Activated naive CD8-positive, alpha-beta T cell treated with anti-CD3 and anti-CD28 coated beads, Interleukin-2, amount 10 ng/mL, durations not matched to agents 7 days and 5 days (primary cell): ENCODE measurements at regions not wholly inside any gene's neighbourhood (a gene's known extent, or its start where the extent isn't known, plus 50 kb on each side); places are given as distances from the start of the nearest gene placed in this dataset.

ENCODE experiments used
- ATAC-seq: fragments of 150-1000 bp; cut with Tn5 transposase; one replicate; pipeline ENCODE4 v1.10.0; 2021; ENCODE audit warnings: low read depth, moderate library complexity
- POLR2A ChIA-PET: fragments of 350-600 bp; sonication (Branson Sonifier 250); formaldehyde crosslinking; loops from one replicate; lab custom pipeline; 2021; ENCODE audit warnings: antibody characterized with exemption; lab: Charles Lee
- DNase-seq: peaks from one replicate; pipeline ENCODE4 v3.0.0; 2021
- H3K27ac Mint-ChIP-seq: one replicate; pipeline ENCODE4 v1.8.0; 2022; ENCODE audit warnings: mild to moderate bottlenecking, mixed read lengths
- H3K27me3 Mint-ChIP-seq: one replicate; pipeline ENCODE4 v1.8.0; 2022; ENCODE audit warnings: mild to moderate bottlenecking, moderate library complexity, mixed read lengths
- H3K36me3 Mint-ChIP-seq: one replicate; pipeline ENCODE4 v1.8.0; 2021; ENCODE audit warnings: mild to moderate bottlenecking, mixed read lengths
- H3K4me1 Mint-ChIP-seq: one replicate; pipeline ENCODE4 v1.8.0; 2021; ENCODE audit warnings: mixed read lengths
- H3K4me3 Mint-ChIP-seq: one replicate; pipeline ENCODE4 v1.8.0; 2022; ENCODE audit warnings: mild to moderate bottlenecking, moderate library complexity, mixed read lengths
- H3K9me3 Mint-ChIP-seq: one replicate; pipeline ENCODE4 v1.8.0; 2021; ENCODE audit warnings: mixed read lengths

DNA sequence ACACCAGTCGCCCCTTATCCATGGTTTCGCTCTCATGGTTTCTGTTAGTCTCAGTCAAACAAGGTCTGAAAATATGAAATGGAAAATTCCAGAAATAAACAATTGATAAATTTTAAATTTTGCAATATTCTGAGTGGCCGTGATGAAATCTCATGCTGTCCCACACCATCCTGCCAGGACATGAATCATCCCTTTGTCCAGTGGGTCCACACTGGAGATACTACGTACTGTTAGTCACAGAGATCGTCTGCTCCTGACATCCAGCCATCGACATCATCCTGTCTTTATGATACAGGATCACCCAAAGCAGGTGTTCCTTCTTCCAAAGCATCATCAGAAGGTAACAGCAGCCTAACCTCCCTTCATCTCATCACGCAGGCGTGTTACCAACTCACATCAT is 76.5 kb upstream of the MSX1 start:
- Mint-ChIP-seq H3K36me3 (peaks cover 3% of the 10 kb centered on the region), H3K27ac (no peak overlapping the region), H3K27me3 (peaks cover 3% of the 10 kb centered on the region), H3K9me3 (peaks cover 8% of the 10 kb centered on the region), H3K4me3 (no peak overlapping the region), H3K4me1 (peaks cover 3% of the 10 kb centered on the region)
- DNase-seq (no peak), ATAC-seq (no peak)
- POLR2A ChIA-PET = no interaction called here

DNA sequence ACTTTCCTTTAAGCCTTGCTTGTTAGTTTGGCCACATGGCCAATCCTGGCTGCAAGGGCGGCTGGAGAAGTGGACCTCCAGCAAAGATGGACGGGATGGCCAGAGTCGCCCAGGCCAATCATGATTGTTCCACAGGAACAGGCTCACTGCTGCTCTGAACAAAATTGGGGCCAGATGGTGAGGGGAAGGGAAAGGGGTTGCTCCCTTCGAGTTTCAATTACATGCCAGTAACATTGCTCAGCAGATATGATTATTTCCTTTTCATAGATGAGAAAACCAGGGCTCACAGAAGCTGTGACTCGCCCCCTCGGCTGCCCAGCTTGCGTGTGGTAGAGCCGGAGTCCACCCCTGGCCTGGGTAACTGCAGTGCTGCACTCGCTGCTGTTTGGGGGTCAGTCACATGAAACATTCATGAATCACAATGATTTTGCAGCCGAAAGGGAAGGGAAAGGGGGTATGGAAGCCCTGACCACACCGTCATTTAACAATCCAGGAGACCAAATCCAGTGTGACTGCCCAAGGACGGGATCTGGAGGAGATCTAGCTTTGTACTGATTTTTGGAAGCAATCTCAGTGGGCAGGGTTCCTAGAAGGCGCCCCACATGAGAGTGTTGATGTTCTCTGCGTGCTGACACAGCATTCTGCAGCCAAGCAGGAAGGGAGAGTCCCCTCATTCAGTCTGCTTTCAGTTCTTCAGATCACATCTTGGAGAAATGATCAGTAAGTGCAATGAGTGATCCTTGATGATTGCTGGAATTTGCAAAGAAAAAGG is 77.3 kb upstream of the MSX1 start:
- DNase-seq (no peak), ATAC-seq (no peak)
- H3K36me3 Mint-ChIP-seq = no peaks in the 10 kb centered on the region
- peaks cover 3% of the 10 kb centered on the region for H3K27me3 Mint-ChIP-seq
- H3K9me3 Mint-ChIP-seq = peaks cover 7% of the 10 kb centered on the region
- peaks cover 3% of the 10 kb centered on the region for H3K4me1 Mint-ChIP-seq
- no peak overlapping the region for H3K4me3 Mint-ChIP-seq
- POLR2A ChIA-PET = no interaction called here
- no peak overlapping the region for H3K27ac Mint-ChIP-seq

- Mint-ChIP-seq H3K4me3 (no peak overlapping the region), H3K27me3 (no peaks in the 10 kb centered on the region)
- POLR2A ChIA-PET = no interaction called here
These were observed 78.7 kb upstream of the MSX1 start for GRCh38 chr4:4780729-4781244.

DNA sequence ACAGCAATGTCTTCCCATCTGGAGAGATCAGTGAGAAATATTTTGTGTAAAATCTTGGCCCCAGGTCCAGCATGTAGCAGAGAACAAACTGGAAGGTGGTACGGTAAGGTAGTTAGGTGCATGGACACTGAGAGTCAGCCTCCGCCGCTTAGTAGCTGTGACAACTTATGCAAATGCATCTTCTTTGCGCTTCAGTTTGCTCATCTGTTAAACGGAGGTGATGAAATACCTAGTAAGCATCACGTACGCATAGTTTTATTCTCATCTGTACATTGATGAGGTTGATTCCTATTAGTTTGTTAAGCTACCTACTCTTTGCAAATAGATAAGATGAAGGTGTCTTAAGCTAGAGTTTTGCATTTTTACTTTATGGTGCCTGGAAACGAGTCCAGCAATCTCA is 80.0 kb upstream of the MSX1 start:
- no peaks in the 10 kb centered on the region for H3K27me3 Mint-ChIP-seq

More at GRCh38 chr4:4780729-4781244, 78.7 kb upstream of the MSX1 start:
- peaks cover 3% of the 10 kb centered on the region for H3K4me1 Mint-ChIP-seq
- no peak overlapping the region for H3K27ac Mint-ChIP-seq
- ATAC-seq (no peak), DNase-seq (no peak)
- H3K9me3 Mint-ChIP-seq = peaks cover 5% of the 10 kb centered on the region
- no peaks in the 10 kb centered on the region for H3K36me3 Mint-ChIP-seq

DNA sequence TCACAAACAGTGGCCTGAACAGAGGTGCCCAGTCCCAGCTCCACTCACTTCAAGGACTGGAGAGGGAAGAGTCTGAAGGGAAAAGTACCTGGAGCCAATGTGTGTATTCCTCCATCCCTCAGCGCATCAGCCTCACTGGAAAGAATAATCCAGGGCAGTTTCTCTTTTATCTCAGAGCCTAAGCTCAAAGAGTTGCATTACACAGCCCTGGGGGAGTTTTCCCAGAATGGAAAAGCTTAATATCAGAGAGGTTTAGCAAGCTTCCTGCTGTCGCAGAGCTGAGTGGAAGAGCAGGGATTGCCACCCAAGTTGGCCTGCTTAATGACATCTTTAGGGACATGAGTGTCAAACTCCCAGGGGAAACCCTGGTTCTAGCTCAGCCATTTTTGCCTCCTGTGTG is 80.4 kb upstream of the MSX1 start:
- peaks cover 3% of the 10 kb centered on the region for H3K4me1 Mint-ChIP-seq
- ATAC-seq (no peak), DNase-seq (no peak)
- H3K9me3 Mint-ChIP-seq = peaks cover 5% of the 10 kb centered on the region
- no peak overlapping the region for H3K27ac Mint-ChIP-seq
- no peaks in the 10 kb centered on the region for H3K36me3 Mint-ChIP-seq
- POLR2A ChIA-PET = no interaction called here
- H3K27me3 Mint-ChIP-seq = no peaks in the 10 kb centered on the region
- H3K4me3 Mint-ChIP-seq = no peak overlapping the region

More for the DNA sequence above, 80.0 kb upstream of the MSX1 start:
- Mint-ChIP-seq H3K36me3 (no peaks in the 10 kb centered on the region), H3K9me3 (peaks cover 5% of the 10 kb centered on the region), H3K4me3 (no peak overlapping the region), H3K4me1 (peaks cover 3% of the 10 kb centered on the region), H3K27ac (no peak overlapping the region)
- POLR2A ChIA-PET = no interaction called here
- ATAC-seq = no peak
- no peak for DNase-seq

- POLR2A ChIA-PET = no interaction called here
- DNase-seq (no peak), ATAC-seq (no peak)
- Mint-ChIP-seq H3K27ac (no peak overlapping the region), H3K4me1 (peaks cover 3% of the 10 kb centered on the region), H3K4me3 (no peak overlapping the region), H3K36me3 (no peaks in the 10 kb centered on the region), H3K9me3 (peaks cover 5% of the 10 kb centered on the region), H3K27me3 (no peaks in the 10 kb centered on the region)
These were observed 80.9 kb upstream of the MSX1 start for GRCh38 chr4:4778554-4778953.

- ATAC-seq = no peak
- POLR2A ChIA-PET = no interaction called here
- Mint-ChIP-seq H3K4me3 (no peak overlapping the region), H3K27me3 (no peaks in the 10 kb centered on the region), H3K36me3 (no peaks in the 10 kb centered on the region), H3K27ac (no peak overlapping the region), H3K9me3 (peaks cover 5% of the 10 kb centered on the region), H3K4me1 (peaks cover 3% of the 10 kb centered on the region)
- no peak for DNase-seq
These were observed 82.5 kb upstream of the MSX1 start for GRCh38 chr4:4776934-4777333.

GRCh38 chr4:4776335-4776734 is 83.1 kb upstream of the MSX1 start:
- H3K4me3 Mint-ChIP-seq = no peak overlapping the region
- DNase-seq = no peak
- H3K4me1 Mint-ChIP-seq = peaks cover 1% of the 10 kb centered on the region
- POLR2A ChIA-PET = no interaction called here
- no peak overlapping the region for H3K27ac Mint-ChIP-seq
- no peak for ATAC-seq
- H3K36me3 Mint-ChIP-seq = no peaks in the 10 kb centered on the region
- H3K27me3 Mint-ChIP-seq = no peaks in the 10 kb centered on the region
- peaks cover 5% of the 10 kb centered on the region for H3K9me3 Mint-ChIP-seq

GRCh38 chr4:4775493-4776004 is 83.9 kb upstream of the MSX1 start:
- ATAC-seq (no peak), DNase-seq (no peak)
- Mint-ChIP-seq H3K36me3 (no peaks in the 10 kb centered on the region), H3K27ac (no peak overlapping the region), H3K4me1 (peaks cover 1% of the 10 kb centered on the region), H3K27me3 (no peaks in the 10 kb centered on the region), H3K4me3 (no peak overlapping the region), H3K9me3 (peaks cover 5% of the 10 kb centered on the region)
- POLR2A ChIA-PET = no interaction called here

GRCh38 chr4:4772534-4772933 is 86.9 kb upstream of the MSX1 start:
- DNase-seq (no peak), ATAC-seq (no peak)
- POLR2A ChIA-PET = no interaction called here

GRCh38 chr4:4771160-4771559 is 88.3 kb upstream of the MSX1 start:
- Mint-ChIP-seq H3K36me3 (peaks cover 2% of the 10 kb centered on the region), H3K27me3 (no peaks in the 10 kb centered on the region), H3K4me1 (no peaks in the 10 kb centered on the region), H3K9me3 (peaks cover 3% of the 10 kb centered on the region), H3K4me3 (no peak overlapping the region), H3K27ac (no peak overlapping the region)
- no peak for DNase-seq
- no peak for ATAC-seq
- POLR2A ChIA-PET = no interaction called here

More at GRCh38 chr4:4772534-4772933, 86.9 kb upstream of the MSX1 start:
- H3K4me3 Mint-ChIP-seq = no peak overlapping the region
- H3K9me3 Mint-ChIP-seq = peaks cover 3% of the 10 kb centered on the region
- H3K27me3 Mint-ChIP-seq = no peaks in the 10 kb centered on the region
- no peaks in the 10 kb centered on the region for H3K4me1 Mint-ChIP-seq
- H3K36me3 Mint-ChIP-seq = no peaks in the 10 kb centered on the region
- no peak overlapping the region for H3K27ac Mint-ChIP-seq

- Mint-ChIP-seq H3K9me3 (peaks cover 3% of the 10 kb centered on the region), H3K36me3 (peaks cover 2% of the 10 kb centered on the region), H3K4me3 (no peak overlapping the region), H3K27ac (no peak overlapping the region), H3K4me1 (no peaks in the 10 kb centered on the region), H3K27me3 (no peaks in the 10 kb centered on the region)
- no peak for ATAC-seq
- DNase-seq = no peak
- POLR2A ChIA-PET = no interaction called here
These were observed 88.9 kb upstream of the MSX1 start for GRCh38 chr4:4770610-4771009.

GRCh38 chr4:4766564-4766963 is 92.9 kb upstream of the MSX1 start:
- Mint-ChIP-seq H3K9me3 (peaks cover 3% of the 10 kb centered on the region), H3K36me3 (peaks cover 2% of the 10 kb centered on the region), H3K4me3 (no peak overlapping the region), H3K4me1 (peaks cover 5% of the 10 kb centered on the region), H3K27me3 (peaks cover 2% of the 10 kb centered on the region), H3K27ac (no peak overlapping the region)
- ATAC-seq (no peak), DNase-seq (no peak)
- POLR2A ChIA-PET = no interaction called here

DNA sequence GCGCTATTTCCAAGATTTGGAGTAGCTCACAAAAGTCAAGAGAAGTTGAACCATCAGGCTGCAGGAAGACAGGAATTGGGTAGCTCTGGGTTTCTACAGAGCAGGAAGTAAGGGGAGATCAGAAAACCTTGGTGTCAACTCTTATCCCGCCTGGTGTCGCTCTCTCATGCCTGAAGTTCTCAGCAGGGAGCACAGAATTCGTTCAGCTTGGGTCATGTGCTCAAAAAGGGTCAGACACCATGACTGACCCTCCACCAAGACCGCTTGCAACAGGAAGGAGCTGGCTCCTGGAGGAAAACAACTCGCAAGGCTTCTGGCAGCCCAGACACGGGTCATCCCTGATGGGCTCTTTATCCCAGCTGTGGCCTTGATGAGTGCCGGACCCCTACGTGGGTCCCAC is 93.7 kb upstream of the MSX1 start:
- H3K9me3 Mint-ChIP-seq = peaks cover 3% of the 10 kb centered on the region
- POLR2A ChIA-PET = no interaction called here
- no peak overlapping the region for H3K4me3 Mint-ChIP-seq
- ATAC-seq (no peak), DNase-seq (no peak)
- peaks cover 2% of the 10 kb centered on the region for H3K36me3 Mint-ChIP-seq
- peaks cover 5% of the 10 kb centered on the region for H3K4me1 Mint-ChIP-seq
- peaks cover 4% of the 10 kb centered on the region for H3K27me3 Mint-ChIP-seq
- H3K27ac Mint-ChIP-seq = no peak overlapping the region
